Neural cell (in vitro differentiated cells): ENCODE measurements at regions not wholly inside any gene's neighbourhood (a gene's known extent, or its start where the extent isn't known, plus 50 kb on each side); places are given as distances from the start of the nearest gene placed in this dataset.

Source experiments
- H2AFZ ChIP-seq: fragments of 200-600, 300-800 bp; sonication (generic), shearing (Covaris generic); 2 replicates; pipeline ENCODE4 v1.6.0; 2014; ENCODE audit warnings: low read depth, mild to moderate bottlenecking, antibody characterized with exemption, low read length, moderate library complexity
- H3F3A ChIP-seq: fragments of 200-600 bp; shearing (Covaris generic); 2 replicates; pipeline ENCODE4 v1.6.1; 2016; ENCODE audit warnings: mild to moderate bottlenecking, moderate library complexity, mixed read lengths, antibody characterized with exemption, low read length; ENCODE audit not compliant: insufficient read depth, poor library complexity, severe bottlenecking
- H3K27ac ChIP-seq: fragments of 200-600, 300-800 bp; sonication (generic), shearing (Covaris generic); 2 replicates; pipeline ENCODE4 v1.5.1; 2014; ENCODE audit warnings: mild to moderate bottlenecking, low read length, moderate library complexity
- H3K27me3 ChIP-seq: fragments of 300-800, 200-600 bp; sonication (generic), shearing (Covaris generic); 2 replicates; pipeline ENCODE4 v1.6.0; 2014; ENCODE audit warnings: mild to moderate bottlenecking, low read depth, low read length, moderate library complexity; ENCODE audit not compliant: insufficient read depth
- H3K36me3 ChIP-seq: fragments of 300-800, 200-600 bp; sonication (generic), shearing (Covaris generic); 2 replicates; pipeline ENCODE4 v1.5.1; 2014; ENCODE audit warnings: mild to moderate bottlenecking, antibody characterized with exemption, low read length, moderate library complexity; ENCODE audit not compliant: insufficient read depth
- H3K4me2 ChIP-seq: fragments of 300-800, 200-600 bp; sonication (generic), shearing (Covaris generic); 2 replicates; pipeline ENCODE4 v1.6.0; 2014; ENCODE audit warnings: mild to moderate bottlenecking, low read length
- H3K4me3 ChIP-seq: fragments of 300-800, 200-600 bp; sonication (generic), shearing (Covaris generic); 2 replicates; pipeline ENCODE4 v1.5.1; 2014; ENCODE audit warnings: mild to moderate bottlenecking, low read length, moderate library complexity
- H3K79me2 ChIP-seq: fragments of 200-600 bp; shearing (Covaris generic); replicated peaks from 2 replicates; pipeline ENCODE4 v1.6.0; 2014; ENCODE audit warnings: mild to moderate bottlenecking, low read length, moderate library complexity; ENCODE audit not compliant: insufficient read depth
- H3K9ac ChIP-seq: fragments of 300-800, 200-600 bp; sonication (generic), shearing (Covaris generic); 2 replicates; pipeline ENCODE4 v1.6.1; 2016; ENCODE audit warnings: mild to moderate bottlenecking, low read length, mixed read lengths
- H3K9me2 ChIP-seq: fragments of 200-600 bp; shearing (Covaris generic); 2 replicates; pipeline ENCODE4 v1.6.1; 2016; ENCODE audit warnings: mild to moderate bottlenecking, low read length, mixed read lengths; ENCODE audit not compliant: insufficient read depth
- H3K9me3 ChIP-seq: fragments of 200-600, 300-800 bp; sonication (generic), shearing (Covaris generic); 2 replicates; pipeline ENCODE4 v1.6.1; 2016; ENCODE audit warnings: mild to moderate bottlenecking, mixed run types, low read length, moderate library complexity, mixed read lengths
- H4K20me1 ChIP-seq: fragments of 200-600 bp; shearing (Covaris generic); 2 replicates; pipeline ENCODE4 v1.6.1; 2016; ENCODE audit warnings: mild to moderate bottlenecking, mixed run types; ENCODE audit not compliant: insufficient read depth
- EP300 ChIP-seq: fragments of 450-650 bp; conservative IDR thresholded peaks from 2 replicates; pipeline ENCODE4 v1.6.1; 2014; ENCODE audit warnings: antibody characterized with exemption, mild to moderate bottlenecking, moderate library complexity; ENCODE audit not compliant: poor library complexity, severe bottlenecking
- EZH2 ChIP-seq: fragments of 200-600, 300-800 bp; shearing (Covaris generic), sonication (generic); IDR thresholded peaks from 2 replicates; pipeline ENCODE4 v1.6.1; 2014; ENCODE audit warnings: antibody characterized with exemption, low read length, borderline replicate concordance, mild to moderate bottlenecking; ENCODE audit not compliant: insufficient read depth, poor library complexity, severe bottlenecking
- MXI1 ChIP-seq: fragments of 450-650 bp; conservative IDR thresholded peaks from 2 replicates; pipeline ENCODE4 v1.6.1; 2014; ENCODE audit warnings: antibody characterized with exemption, mild to moderate bottlenecking; ENCODE audit not compliant: poor library complexity, severe bottlenecking
- POLR2AphosphoS5 ChIP-seq: IDR thresholded peaks from 2 replicates; pipeline ENCODE4 v1.6.1; 2012
- RAD21 ChIP-seq: fragments of 450-650 bp; conservative IDR thresholded peaks from 2 replicates; pipeline ENCODE4 v1.6.1; 2014; ENCODE audit warnings: antibody characterized with exemption, mild to moderate bottlenecking, moderate library complexity
- SMC3 ChIP-seq: fragments of 450-650 bp; conservative IDR thresholded peaks from 2 replicates; pipeline ENCODE4 v1.6.1; 2014; ENCODE audit warnings: antibody characterized with exemption, mild to moderate bottlenecking, moderate library complexity; ENCODE audit not compliant: poor library complexity
- TAF1 ChIP-seq: IDR thresholded peaks from 2 replicates; pipeline ENCODE4 v1.6.1; 2012; ENCODE audit warnings: low read depth
- TF ChIP-seq, protein P1 (sequence below): IDR thresholded peaks from 2 replicates; pipeline ENCODE4 v1.6.1; 2012; ENCODE audit warnings: borderline replicate concordance
- TF ChIP-seq, protein P2 (sequence below): fragments of 450-650 bp; IDR thresholded peaks from 2 replicates; pipeline ENCODE4 v1.5.1; 2014; ENCODE audit warnings: antibody characterized with exemption, mild to moderate bottlenecking, moderate library complexity; ENCODE audit not compliant: poor library complexity, severe bottlenecking

DNA sequence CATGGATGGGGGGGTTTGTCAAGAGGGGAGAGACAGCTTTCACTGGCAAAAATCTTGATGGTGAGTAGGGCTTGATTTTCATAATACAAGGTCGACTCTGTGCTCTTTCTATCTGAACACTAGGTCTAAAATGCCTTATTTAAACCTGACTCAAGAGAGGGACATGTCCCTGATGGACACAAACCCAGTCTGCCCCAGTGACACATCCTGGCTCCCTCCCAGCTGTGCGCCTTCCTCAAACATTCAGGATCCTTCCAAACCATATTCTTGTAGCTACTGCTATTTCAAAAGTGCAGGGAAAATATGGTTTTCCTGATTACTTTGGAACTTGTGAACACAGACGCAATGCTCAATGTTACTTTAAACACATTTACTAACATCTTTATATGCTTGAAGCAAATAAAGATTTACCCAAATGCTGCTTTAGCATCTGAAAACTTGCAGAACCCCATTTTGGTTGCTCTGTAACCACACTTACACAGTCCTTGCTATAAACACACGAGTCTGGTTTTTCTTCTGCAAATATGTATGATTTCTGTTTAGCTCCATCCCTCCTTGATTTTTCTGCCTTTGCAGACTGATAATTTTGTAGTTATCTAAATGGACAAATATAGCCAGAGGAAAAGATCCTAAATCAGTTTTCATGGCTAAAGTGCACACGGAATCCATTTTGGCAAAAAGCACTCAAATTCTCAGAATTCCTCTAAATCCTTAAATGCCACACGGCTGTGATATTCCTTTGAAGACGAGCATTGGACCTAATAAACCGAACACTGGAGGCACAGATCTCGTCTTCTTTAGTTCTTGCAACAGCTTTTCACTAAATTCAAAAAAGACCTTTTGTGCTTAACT lies 499.9 kb upstream of the ZFHX3 start:
- Histone ChIP-seq H2AFZ (no peak overlapping the region), H3K27me3 (no peaks in the 10 kb centered on the region), H3K4me3 (no peak overlapping the region), H3K36me3 (no peaks in the 10 kb centered on the region), H4K20me1 (no peaks in the 10 kb centered on the region), H3K79me2 (peaks cover 11% of the 10 kb centered on the region), H3F3A (no peaks in the 10 kb centered on the region), H3K9ac (peak overlapping the region; percentile 74), H3K9me3 (no peaks in the 10 kb centered on the region), H3K4me2 (peak overlapping the region; percentile 63), H3K27ac (peak overlapping the region; percentile 93), H3K9me2 (no peaks in the 10 kb centered on the region)
- TF ChIP-seq, protein P1, sequence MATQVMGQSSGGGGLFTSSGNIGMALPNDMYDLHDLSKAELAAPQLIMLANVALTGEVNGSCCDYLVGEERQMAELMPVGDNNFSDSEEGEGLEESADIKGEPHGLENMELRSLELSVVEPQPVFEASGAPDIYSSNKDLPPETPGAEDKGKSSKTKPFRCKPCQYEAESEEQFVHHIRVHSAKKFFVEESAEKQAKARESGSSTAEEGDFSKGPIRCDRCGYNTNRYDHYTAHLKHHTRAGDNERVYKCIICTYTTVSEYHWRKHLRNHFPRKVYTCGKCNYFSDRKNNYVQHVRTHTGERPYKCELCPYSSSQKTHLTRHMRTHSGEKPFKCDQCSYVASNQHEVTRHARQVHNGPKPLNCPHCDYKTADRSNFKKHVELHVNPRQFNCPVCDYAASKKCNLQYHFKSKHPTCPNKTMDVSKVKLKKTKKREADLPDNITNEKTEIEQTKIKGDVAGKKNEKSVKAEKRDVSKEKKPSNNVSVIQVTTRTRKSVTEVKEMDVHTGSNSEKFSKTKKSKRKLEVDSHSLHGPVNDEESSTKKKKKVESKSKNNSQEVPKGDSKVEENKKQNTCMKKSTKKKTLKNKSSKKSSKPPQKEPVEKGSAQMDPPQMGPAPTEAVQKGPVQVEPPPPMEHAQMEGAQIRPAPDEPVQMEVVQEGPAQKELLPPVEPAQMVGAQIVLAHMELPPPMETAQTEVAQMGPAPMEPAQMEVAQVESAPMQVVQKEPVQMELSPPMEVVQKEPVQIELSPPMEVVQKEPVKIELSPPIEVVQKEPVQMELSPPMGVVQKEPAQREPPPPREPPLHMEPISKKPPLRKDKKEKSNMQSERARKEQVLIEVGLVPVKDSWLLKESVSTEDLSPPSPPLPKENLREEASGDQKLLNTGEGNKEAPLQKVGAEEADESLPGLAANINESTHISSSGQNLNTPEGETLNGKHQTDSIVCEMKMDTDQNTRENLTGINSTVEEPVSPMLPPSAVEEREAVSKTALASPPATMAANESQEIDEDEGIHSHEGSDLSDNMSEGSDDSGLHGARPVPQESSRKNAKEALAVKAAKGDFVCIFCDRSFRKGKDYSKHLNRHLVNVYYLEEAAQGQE: peak; percentile 22
- no peak for TF ChIP-seq RAD21

DNA sequence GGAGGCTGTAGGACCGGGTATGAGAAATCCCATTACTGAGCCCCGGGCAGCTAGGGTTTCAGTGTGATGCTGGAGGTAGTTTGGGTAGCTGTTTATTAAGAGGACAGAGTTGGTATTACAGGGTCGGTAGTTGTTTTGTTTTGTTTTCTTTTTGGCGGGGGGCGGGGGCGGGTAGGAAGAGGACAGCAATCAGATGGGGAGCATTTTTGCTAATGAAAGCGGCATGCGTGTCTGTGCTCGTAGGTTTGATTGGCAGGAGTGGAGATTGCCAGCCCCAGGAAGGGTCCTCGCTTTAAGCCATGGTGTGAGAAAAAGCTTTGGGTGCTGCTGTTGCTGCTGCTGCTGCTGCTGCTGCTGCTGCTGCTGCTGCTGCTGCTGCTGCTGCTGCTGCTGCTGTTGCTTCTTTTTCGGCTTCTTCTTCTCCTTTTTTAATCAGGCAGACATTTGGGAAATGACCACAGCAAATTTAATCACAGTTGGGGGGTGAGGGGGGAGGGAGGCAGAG lies 498.5 kb upstream of the ZFHX3 start:
- Histone ChIP-seq H2AFZ (peak overlapping the region; percentile 47), H3K27me3 (no peaks in the 10 kb centered on the region), H3K27ac (peak overlapping the region; percentile 93)

More for the DNA sequence above, 498.5 kb upstream of the ZFHX3 start:
- peaks cover 11% of the 10 kb centered on the region for H3K79me2 ChIP-seq
- H4K20me1 ChIP-seq: no peaks in the 10 kb centered on the region
- H3K4me2 ChIP-seq: peak overlapping the region; percentile 63
- H3K4me3 ChIP-seq: peak overlapping the region; percentile 56
- H3K9ac ChIP-seq: peak overlapping the region; percentile 74
- H3K36me3 ChIP-seq: no peaks in the 10 kb centered on the region
- no peaks in the 10 kb centered on the region for H3K9me2 ChIP-seq
- no peaks in the 10 kb centered on the region for H3F3A ChIP-seq
- TF ChIP-seq MXI1: no peak
- no peak for TF ChIP-seq EZH2
- peak; percentile 61 for TF ChIP-seq EP300
- TF ChIP-seq POLR2AphosphoS5: peak; percentile 73
- peak; percentile 48 for TF ChIP-seq RAD21
- TF ChIP-seq, protein P2, sequence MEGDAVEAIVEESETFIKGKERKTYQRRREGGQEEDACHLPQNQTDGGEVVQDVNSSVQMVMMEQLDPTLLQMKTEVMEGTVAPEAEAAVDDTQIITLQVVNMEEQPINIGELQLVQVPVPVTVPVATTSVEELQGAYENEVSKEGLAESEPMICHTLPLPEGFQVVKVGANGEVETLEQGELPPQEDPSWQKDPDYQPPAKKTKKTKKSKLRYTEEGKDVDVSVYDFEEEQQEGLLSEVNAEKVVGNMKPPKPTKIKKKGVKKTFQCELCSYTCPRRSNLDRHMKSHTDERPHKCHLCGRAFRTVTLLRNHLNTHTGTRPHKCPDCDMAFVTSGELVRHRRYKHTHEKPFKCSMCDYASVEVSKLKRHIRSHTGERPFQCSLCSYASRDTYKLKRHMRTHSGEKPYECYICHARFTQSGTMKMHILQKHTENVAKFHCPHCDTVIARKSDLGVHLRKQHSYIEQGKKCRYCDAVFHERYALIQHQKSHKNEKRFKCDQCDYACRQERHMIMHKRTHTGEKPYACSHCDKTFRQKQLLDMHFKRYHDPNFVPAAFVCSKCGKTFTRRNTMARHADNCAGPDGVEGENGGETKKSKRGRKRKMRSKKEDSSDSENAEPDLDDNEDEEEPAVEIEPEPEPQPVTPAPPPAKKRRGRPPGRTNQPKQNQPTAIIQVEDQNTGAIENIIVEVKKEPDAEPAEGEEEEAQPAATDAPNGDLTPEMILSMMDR: peak; percentile 35
- peak; percentile 47 for TF ChIP-seq SMC3
- TF ChIP-seq, protein P1: peak; percentile 60
- TF ChIP-seq TAF1: peak; percentile 26
- H3K9me3 ChIP-seq: no peaks in the 10 kb centered on the region
